GM18861 (cell line): ENCODE measurements at regions not wholly inside any gene's neighbourhood (a gene's known extent, or its start where the extent isn't known, plus 50 kb on each side); places are given as distances from the start of the nearest gene placed in this dataset.

ENCODE experiments used
- ATAC-seq: cut with Tn5 transposase; IDR thresholded peaks from one replicate; pipeline ENCODE4 v1.9.1; 2021; ENCODE audit not compliant: unreplicated experiment

GRCh38 chr4:14887842-14888433 lies 114.3 kb upstream of the CPEB2 start:
- no peak for ATAC-seq

- ATAC-seq: no peak
Observed at GRCh38 chr4:14888790-14889572, 113.3 kb upstream of the CPEB2 start.

- ATAC-seq: no peak
Observed at GRCh38 chr4:14892563-14892962, 109.7 kb upstream of the CPEB2 start.

- ATAC-seq: no peak
Observed at GRCh38 chr4:14893713-14894112, 108.6 kb upstream of the CPEB2 start.

- no peak for ATAC-seq
Observed at GRCh38 chr4:14894392-14895292, 107.6 kb upstream of the CPEB2 start.

- ATAC-seq: no peak
Observed at GRCh38 chr4:14896656-14897175, 105.6 kb upstream of the CPEB2 start.

- no peak for ATAC-seq
Observed at GRCh38 chr4:14897217-14897616, 105.1 kb upstream of the CPEB2 start.

GRCh38 chr4:14898989-14899388 lies 103.3 kb upstream of the CPEB2 start:
- ATAC-seq: no peak

- ATAC-seq: no peak
Observed at GRCh38 chr4:14902342-14902741, 99.9 kb upstream of the CPEB2 start.

GRCh38 chr4:14903321-14903720 lies 99.0 kb upstream of the CPEB2 start:
- no peak for ATAC-seq

- ATAC-seq: no peak
Observed at GRCh38 chr4:14906805-14907204, 95.5 kb upstream of the CPEB2 start.

GRCh38 chr4:14908635-14909034 lies 93.6 kb upstream of the CPEB2 start:
- no peak for ATAC-seq

- ATAC-seq: no peak
Observed at GRCh38 chr4:14910411-14910810, 91.9 kb upstream of the CPEB2 start.

- no peak for ATAC-seq
Observed at GRCh38 chr4:14912426-14912825, 89.9 kb upstream of the CPEB2 start.

- ATAC-seq: no peak
Observed at GRCh38 chr4:14915018-14915417, 87.3 kb upstream of the CPEB2 start.

- no peak for ATAC-seq
Observed at GRCh38 chr4:14916554-14917297, 85.6 kb upstream of the CPEB2 start.

GRCh38 chr4:14917298-14917633 lies 85.0 kb upstream of the CPEB2 start:
- ATAC-seq: no peak

GRCh38 chr4:14918336-14918735 lies 83.9 kb upstream of the CPEB2 start:
- ATAC-seq: no peak

- no peak for ATAC-seq
Observed at GRCh38 chr4:14919785-14920184, 82.5 kb upstream of the CPEB2 start.

GRCh38 chr4:14920237-14920636 lies 82.0 kb upstream of the CPEB2 start:
- no peak for ATAC-seq

GRCh38 chr4:14920759-14921320 lies 81.4 kb upstream of the CPEB2 start:
- no peak for ATAC-seq
